DMS114 treated with DMSO at 0.1 percent for 48 hours (cell line): ENCODE measurements at regions not wholly inside any gene's neighbourhood (a gene's known extent, or its start where the extent isn't known, plus 50 kb on each side); places are given as distances from the start of the nearest gene placed in this dataset.

ENCODE experiments used
- DNase-seq: peaks from one replicate; lab custom pipeline; 2025; ENCODE audit not compliant: unreplicated experiment; lab: John Stamatoyannopoulos, UW

DNA sequence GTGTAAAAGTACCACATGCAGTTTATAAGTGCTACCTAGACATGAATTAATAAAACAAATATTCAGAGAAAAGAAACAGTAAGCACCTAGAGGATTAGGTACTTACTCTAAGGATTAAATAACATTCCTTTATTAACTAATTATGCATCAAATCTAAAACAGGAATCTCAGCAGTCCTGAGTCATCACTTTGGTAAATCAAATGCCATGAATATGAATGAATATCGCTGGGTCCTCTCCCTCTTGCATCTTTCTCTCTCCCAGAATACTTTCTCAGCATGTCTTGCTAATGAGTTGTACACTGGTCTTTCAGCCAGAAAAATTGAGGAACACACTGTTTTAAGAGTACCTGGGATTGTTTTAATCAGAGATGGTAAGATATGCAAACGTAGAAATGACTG, 225.5 kb upstream of the NFE2L3 start:
- no peak for DNase-seq

DNA sequence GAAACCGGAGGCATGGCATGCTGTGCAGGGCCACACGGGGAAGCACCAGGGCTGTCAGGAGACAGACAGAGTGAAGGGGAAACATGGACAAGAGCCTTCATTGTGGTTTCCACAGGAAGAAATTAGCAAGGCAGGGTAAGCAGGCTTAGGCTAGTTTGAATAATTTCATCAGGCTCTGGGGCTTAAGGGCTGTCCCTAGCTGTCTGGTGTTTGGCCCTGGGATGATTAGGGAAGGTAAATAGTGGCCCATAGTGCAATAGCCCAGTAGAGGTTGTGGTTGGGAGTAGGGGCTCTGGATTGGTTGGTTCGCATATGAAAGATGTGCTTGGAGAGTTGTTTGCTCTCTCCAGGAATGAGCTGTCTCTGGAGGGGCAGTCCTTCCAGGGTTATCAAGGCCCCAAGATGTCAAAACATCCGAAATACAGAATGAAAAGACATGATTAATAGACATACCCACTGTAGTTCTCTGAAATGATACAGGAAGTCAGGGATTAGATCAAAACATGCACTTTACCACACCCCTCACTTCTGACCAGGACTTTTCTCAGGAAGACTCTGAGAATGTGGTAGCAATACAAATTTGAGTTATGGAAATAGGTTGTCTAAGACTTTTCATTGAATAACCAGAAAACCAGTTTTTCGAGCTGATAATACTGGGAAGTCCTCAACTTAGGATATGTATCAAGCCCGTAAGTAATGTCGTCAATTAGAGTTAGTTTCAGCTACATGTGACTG, 224.9 kb upstream of the NFE2L3 start:
- DNase-seq, result no peak

DNA sequence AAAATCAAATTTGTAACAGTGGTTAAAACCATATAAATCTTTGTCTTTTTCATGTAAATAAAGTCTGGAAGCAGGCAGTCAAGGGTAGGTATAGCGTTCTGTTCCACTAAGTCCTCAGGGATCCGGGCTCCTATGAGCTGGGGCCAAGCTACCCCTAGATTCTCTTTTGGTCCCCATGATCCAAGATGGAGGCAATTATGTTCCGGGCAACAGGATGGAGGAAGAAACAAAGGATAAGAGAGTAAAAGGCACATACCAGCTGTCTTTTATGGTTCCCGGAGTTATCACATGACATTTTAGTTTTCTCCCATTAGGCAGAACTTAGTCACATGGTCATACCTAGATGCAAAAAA, 224.4 kb upstream of the NFE2L3 start:
- no peak for DNase-seq

DNA sequence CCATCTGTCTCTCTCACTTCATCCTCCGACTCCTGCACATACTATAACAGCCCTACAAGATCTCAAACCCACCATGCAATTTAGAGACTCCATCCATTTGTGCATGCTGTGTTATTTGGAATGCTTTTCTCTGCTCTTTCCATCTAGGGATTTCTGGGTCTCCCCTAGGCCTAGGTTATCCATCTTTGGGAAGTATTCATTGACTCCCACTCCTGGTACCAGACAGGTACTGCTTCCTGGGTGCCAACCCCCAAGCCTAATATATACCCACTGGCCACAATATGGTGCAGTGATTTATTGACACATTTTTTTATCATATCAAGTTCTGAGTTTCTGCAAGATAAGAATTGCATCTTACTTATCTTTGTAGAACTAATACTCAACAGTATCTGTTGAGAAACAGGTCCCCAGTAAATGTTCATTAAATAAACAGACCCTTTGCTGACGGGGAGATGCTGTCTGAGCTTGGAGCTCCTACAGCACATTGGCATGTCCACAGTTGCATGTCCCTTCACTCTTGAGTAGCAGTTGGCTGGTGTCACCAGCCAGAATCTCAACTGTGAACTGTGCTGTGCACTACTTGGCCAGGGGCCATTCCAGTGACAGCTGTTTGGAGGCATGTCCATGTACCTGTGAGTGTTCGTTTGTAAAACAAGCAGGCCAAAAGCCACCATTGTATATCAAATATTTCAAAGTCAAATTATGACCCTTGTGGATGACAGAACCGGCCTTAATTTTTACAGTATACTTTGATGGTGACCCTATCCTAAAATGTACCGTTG, 223.3 kb upstream of the NFE2L3 start:
- no peak for DNase-seq

DNA sequence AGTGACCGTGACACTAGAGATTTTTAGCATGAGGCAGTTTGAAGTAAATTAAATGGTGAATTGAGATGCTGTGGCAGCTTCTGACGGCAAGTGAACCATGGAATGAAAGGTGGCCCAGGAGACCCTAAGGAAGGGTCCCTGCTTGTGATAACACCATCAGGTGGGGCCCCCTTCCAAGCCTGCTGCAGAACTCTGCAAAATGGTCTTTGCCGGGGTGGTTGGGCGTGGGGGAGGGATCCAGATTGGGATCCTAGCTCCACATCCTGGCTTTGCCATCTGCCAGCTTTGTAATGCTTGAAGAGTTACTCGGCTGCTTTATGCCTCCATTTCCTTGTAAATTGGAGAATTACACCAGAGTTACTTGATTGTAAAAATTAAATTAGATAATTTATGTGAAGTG, 222.6 kb upstream of the NFE2L3 start:
- no peak for DNase-seq

DNA sequence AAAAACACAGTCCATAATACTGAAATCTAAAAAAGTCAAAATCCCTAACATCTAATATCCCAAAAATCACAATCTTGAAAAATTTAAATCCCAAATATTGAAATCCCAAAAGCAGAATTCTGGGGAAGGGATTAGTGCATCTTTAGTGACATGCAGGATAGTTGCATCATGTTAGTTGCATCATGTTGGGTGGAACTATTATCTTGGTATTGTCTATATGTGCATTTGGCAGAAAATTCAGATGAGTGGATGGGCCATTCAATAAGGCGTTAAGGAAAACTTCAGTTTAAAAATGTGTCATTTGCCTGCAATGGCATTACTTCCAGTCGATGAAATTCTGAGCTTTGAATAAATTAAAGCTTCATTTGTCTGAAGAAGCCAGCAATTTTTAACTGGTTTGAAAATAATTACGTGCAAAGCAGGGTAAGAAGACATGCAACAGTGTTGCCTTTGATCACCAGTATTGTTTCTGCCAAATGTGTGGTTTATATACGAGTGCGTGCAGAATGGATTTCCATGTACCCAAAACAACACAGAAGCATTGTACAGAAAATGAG, 221.4 kb upstream of the NFE2L3 start:
- no peak for DNase-seq

DNA sequence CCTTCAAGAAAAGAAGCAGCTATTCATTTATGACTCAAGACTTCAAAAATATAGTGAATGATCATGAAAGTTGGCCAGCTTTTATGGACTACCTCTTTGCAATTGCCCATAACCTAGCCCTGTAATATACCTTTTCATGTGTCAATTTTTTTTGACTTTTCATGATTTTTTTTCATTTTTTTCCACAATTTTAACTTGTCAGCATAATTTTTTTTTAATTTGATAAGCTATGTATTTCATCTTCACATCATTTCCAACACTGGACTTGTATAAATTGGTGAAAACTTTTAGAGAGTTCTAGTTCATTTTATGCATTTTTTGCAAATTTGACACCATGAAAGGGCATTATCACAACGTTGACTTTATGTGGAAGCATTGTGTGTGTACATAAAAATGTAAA, 220.8 kb upstream of the NFE2L3 start:
- no peak for DNase-seq

DNA sequence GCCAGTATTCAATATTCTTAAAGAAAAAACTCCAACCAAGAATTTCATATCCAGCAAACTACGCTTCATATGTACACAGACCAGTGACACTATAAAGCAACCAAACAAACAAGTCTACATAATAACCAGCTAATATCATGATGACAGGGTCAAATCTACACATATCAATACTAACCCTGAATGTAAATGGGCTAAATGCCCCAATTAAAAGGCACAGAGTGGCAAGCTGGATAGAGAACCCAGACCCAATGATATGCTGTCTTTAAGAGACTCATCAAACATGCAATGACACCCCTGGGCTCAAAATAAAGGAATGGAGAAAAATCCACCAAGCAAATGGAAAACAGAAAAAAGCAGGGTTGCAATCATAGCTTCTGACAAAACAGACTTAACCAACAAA, 218.1 kb upstream of the NFE2L3 start:
- no peak for DNase-seq

DNA sequence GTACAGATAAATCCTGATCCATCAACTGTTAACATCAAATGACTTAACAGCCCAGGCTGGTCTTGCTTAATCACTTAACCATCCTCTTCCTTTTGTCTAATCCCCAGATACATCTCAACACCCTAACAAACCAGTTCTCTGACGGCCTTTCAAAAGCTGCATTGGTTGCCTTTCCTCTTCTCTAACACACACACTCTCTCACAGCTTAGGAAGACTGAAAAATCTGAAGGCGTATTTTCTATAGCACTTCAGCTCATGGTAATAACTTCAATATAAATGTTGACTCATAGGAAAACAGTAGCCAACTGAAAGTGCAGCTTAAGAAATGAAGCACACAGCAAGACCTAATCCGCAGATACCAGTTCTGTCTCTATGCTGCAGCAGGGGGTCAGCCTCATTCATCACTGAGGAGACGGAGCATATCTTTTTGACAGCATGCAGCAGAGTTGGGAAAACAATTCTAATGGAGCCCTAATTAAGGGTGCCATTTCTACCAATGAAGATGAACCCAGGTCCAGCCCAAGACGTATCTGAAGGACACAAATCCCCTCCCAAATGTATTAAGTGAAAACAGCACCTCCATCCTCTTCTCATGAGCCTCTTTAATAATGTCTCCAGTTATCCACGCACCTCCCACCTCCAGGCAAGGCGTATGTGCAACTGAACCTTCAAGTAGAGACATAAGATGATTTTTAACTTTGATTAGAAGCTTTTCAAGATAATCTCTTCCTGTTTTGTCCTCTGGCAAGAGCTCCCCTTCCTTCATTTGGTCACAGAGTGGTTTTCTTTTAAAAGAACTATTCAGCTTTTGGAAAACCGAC, 211.7 kb upstream of the NFE2L3 start:
- no peak for DNase-seq

DNA sequence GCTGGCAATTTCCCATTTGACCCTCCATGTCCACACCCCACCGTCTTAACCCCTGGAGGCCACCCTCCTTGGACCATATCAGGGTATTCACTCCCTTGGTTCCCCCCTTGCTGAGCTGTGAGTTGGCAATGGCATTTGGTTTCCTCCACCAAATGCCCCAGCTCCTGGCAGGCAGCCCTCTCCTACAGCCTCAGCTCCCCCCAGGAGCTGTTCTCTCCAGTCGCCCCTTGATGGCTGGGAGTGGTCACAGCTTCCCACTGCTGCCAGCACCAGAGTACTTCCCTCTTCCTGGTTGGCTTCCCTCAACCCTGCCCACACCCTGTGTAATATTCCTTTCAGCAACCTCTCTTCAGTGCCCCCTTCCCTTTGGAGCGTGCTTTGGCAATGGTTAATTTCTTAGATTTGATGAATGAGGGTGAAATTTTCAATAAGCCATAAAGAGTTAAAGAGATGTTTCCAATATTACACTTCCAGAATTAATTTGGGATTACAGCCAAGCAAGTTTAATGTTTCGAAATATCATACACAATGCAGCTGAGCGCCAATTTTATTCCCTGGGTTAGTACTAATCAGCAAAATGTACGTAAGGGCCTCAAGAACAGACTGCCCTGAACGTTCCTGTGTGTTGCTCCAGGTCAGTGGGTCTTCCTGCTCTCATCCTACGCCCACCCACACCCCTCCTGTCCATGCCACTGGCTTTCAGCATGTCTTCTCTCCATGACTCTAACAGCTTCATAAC, 207.1 kb upstream of the NFE2L3 start:
- DNase-seq, result no peak

DNA sequence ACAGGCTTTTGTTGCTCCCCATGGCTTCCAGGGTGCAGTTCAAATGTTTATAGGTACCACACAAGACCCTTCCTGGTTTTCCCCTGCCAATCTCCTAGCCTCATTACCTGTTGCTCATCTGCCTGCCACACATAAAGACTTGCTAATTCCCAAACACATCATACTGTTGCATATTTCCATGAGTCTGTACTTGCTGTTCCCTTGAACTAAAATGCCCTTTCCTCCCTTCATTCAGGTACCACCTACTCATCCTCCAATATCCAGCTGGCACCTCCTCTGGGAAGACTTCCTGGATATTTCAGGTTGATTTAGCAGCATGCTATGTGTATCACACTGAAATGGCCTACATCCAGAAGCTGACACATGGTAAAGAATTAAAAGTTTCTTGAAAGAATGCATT, 206.4 kb upstream of the NFE2L3 start:
- DNase-seq, result no peak

DNA sequence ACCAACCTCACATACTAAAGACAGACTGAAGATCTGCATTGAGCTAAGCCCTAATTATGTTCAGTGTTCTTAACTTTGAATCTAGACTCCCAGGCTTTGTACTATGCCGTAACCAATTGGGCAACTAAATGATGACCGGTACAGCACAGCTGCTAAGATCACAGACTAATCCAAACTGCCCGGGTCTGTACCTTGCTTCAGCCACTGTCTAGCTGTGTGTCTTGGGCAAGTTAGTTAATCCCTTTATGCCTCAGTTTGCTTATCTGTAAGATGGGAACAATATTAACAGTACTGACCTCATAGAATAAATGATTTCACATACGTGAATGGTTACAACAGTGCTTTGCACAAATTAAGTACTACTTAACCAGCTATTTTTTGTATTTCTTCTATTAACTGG, 205.8 kb upstream of the NFE2L3 start:
- no peak for DNase-seq

DNA sequence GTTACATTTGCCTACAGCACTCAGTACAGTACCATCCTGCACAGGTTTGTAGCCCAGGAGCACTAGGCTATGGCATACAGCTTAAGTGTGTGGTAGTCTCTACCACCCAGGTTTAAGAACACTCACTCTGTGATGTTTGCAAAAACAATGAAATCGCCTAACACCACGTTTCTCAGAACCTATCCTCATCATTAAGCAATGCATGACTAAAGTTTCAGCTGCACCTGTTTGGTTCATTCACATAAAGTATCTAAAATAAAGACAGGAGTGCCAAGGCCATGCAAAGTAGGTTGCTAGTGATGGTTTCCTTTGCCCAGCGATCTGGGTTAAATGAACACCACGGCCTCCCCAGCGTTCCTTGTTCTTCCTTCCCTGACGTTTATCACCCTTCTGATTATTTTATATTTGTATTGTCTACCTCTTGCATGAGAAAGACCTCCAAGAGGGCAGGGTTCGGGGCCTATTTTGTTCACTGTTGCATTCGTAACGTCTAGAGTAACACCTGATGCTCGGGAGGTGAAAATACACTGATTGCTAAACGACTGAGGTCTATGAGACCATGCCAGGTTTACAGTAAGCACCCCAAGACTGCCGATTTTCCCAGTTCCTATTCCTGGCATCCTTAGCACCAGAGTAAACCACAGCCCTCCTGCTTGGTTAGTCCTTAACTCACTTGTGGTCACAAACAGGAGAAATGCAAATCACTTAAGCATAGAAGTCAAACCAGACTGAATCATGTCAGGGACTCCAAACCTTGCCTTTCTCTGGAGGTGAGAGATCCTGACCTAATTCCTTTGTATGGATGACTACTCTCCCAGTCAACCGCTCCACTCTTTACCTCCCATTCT, 204.1 kb upstream of the NFE2L3 start:
- no peak for DNase-seq

DNA sequence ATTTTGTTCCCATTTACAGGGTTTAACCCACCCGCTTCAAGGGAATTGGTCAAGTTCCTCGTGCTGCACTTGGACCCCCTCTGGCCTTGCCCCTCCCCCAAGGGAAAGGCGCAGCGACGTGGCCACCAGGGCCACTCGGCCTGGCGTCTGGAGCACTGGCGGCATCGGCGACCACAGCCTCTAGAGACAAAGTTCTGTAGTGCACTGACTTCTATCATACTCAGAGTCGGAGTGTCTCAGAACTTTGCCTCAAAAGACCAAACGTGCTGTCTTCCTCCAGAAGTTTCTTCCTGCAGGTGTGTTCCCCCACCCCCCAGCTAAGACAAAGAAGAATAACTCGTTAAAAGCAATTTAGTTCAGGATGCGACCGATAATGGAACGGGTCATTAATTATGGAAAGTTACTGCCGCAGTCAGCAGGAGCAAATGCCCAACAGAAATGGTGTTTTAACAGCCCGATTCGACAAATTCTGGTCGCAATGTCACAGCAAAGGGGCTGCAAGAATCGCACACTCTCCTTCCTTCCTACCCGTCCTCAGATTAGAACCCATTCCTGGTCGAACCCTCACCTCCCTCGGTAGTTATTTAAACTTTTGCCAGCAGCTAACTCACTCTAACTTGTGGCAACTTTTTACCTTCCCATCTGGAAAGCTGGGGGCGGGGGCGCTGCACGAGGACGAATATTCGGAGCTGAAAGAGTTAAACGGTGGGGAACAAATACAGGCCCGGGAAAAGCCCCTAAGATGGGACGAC, 202.1 kb upstream of the NFE2L3 start:
- DNase-seq, result peak; percentile 4

DNA sequence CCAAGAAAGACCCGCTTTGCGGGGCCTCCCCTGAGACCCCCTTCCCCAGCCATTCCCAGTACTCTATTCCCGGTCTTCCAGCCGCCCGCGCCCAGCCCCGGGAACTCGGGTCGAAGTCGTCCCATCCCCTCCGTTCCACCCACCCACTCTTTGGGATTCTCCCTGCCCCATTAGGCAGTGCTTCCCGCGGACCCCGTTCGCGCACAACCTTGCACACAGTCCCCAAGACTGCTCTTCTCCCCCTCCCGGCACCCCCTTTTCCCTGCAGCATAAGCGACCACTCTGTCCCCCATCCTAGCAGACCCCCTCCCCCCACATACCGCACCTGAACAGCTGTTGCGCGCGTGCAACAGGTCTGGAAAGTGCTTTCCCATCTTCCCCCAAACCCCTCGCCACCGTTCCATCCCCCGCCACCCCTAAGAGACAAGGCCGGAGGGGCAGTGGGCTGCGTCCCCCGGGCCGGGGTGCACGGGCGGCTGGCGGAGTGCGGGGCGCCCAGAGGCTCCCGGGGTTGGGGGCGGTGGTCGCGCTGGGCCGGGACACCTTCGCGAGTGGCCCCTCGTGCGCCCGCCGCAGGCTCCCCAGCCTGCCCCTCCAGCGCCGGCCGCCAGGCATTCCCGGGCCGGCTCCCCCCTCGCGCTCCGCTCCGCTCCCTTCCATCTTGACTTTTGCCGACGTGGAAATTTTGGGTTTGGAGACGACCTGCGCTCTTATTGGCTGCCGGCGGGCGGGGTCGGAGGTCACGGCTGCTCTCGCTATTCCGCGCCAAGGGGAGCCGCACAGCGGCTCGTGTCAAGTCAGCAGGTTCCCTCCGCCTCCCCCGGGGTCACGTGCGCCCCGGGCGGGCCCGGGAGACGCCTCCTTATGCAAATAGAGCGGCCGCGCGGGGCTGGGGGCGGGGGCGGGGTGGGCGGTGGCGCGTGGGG, 201.2 kb upstream of the NFE2L3 start:
- peak; percentile 69 for DNase-seq

DNA sequence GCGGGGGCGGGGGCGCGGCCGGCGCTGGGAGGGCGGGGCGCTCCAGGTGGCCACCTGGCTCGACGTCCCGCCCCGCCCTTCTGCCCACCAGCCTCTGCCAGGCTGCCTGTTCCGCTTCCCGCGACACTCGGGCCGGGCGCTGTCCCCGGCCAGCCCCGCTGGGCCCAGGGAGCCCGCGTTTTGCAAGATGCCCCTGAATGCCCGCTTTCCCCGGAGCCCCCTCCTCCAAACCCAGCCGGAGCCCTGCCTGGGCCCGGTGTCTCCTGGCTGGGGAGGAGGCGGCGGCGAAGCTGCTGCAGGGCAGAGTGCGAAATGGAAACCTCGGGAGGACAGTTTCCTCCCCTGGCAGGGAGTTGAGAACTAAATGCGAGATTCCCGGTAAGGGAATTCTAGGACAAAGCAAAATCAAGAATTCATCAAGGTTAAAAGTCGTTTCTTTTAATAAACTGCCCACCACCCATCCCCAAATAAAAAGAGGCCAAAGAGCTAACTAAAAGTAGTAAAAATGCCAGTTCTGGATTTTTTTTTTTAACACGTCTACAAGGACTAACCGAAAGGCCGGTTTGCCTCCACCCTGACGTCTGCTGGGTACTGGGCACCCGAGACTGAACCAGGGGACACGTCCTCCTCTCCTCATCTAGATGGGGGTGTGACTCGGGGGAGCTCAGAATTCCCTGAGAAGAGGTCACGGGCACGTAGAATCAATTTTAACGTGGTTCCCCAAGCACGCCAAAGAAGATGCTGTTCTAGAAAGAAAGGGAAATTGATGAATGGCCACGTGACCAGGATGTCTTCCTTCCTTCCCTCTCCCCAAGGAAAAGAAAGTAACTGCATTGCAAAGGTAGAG, 200.4 kb upstream of the NFE2L3 start:
- no peak for DNase-seq
